ENCODE measurements at regions not wholly inside any gene's neighbourhood (a gene's known extent, or its start where the extent isn't known, plus 50 kb on each side); places are given as distances from the start of the nearest gene placed in this dataset.

GRCh38 chr6:170018422-170018935, 267.1 kb downstream of the ERMARD start:
- no peak overlapping the region for H3K27ac ChIP-seq (ENCODE audit: low read length)
- no peak for DNase-seq
- peaks cover 16% of the 10 kb centered on the region for H3K27me3 ChIP-seq (ENCODE audit: insufficient read depth, low read length, poor library complexity)
- no peak overlapping the region for H3K9ac ChIP-seq (ENCODE audit: low read depth, low read length)
- no peaks in the 10 kb centered on the region for H3K79me2 ChIP-seq (ENCODE audit: insufficient read depth, low read length)
- H4K20me1 ChIP-seq (ENCODE audit: insufficient read depth, low read length): no peaks in the 10 kb centered on the region
- H3K4me3 ChIP-seq (ENCODE audit: low read depth in 1 of 2, low read length in 2 of 2): no peak overlapping the region
- no peak overlapping the region for H2AFZ ChIP-seq (ENCODE audit: low read depth, low read length)
- no peak for ATAC-seq (ENCODE audit: insufficient read depth, low read depth)
- TF ChIP-seq EZH2 (IDR thresholded peaks at IDR 0.05; ENCODE audit: borderline replicate concordance, low read depth, low read length, severe bottlenecking) (no peak), CTCF (IDR thresholded peaks at IDR 0.05; ENCODE audit: borderline replicate concordance, extremely low read depth, low read length, poor library complexity, severe bottlenecking) (no peak)
- H3K36me3 ChIP-seq (ENCODE audit: insufficient read depth, low read length): no peaks in the 10 kb centered on the region
- H3K9me3 ChIP-seq (ENCODE audit: insufficient read depth, low read length, severe bottlenecking): no peaks in the 10 kb centered on the region
- H3K4me1 ChIP-seq (ENCODE audit: insufficient read depth, low read length): no peaks in the 10 kb centered on the region
- H3K4me2 ChIP-seq (ENCODE audit: insufficient read depth, low read length): no peak overlapping the region

- H3K79me2 ChIP-seq (ENCODE audit: insufficient read depth, low read length): no peaks in the 10 kb centered on the region
- H3K4me1 ChIP-seq (ENCODE audit: insufficient read depth, low read length): no peaks in the 10 kb centered on the region
- no peak overlapping the region for H3K27ac ChIP-seq (ENCODE audit: low read length)
- no peaks in the 10 kb centered on the region for H3K36me3 ChIP-seq (ENCODE audit: insufficient read depth, low read length)
- H2AFZ ChIP-seq (ENCODE audit: low read depth, low read length): no peak overlapping the region
- no peak overlapping the region for H3K9ac ChIP-seq (ENCODE audit: low read depth, low read length)
- H3K27me3 ChIP-seq (ENCODE audit: insufficient read depth, low read length, poor library complexity): peaks cover 16% of the 10 kb centered on the region
- no peak overlapping the region for H3K4me3 ChIP-seq (ENCODE audit: low read depth in 1 of 2, low read length in 2 of 2)
- no peak for DNase-seq
- TF ChIP-seq EZH2 (IDR thresholded peaks at IDR 0.05; ENCODE audit: borderline replicate concordance, low read depth, low read length, severe bottlenecking) (no peak), CTCF (IDR thresholded peaks at IDR 0.05; ENCODE audit: borderline replicate concordance, extremely low read depth, low read length, poor library complexity, severe bottlenecking) (no peak)
- no peaks in the 10 kb centered on the region for H4K20me1 ChIP-seq (ENCODE audit: insufficient read depth, low read length)
- ATAC-seq (ENCODE audit: insufficient read depth, low read depth): no peak
- no peaks in the 10 kb centered on the region for H3K9me3 ChIP-seq (ENCODE audit: insufficient read depth, low read length, severe bottlenecking)
- H3K4me2 ChIP-seq (ENCODE audit: insufficient read depth, low read length): no peak overlapping the region
Observed at GRCh38 chr6:170017603-170018320, 266.3 kb downstream of the ERMARD start.

- Histone ChIP-seq H3K9me3 (ENCODE audit: insufficient read depth, low read length, severe bottlenecking) (no peaks in the 10 kb centered on the region), H3K36me3 (ENCODE audit: insufficient read depth, low read length) (no peaks in the 10 kb centered on the region), H3K27ac (ENCODE audit: low read length) (no peak overlapping the region), H3K9ac (ENCODE audit: low read depth, low read length) (no peak overlapping the region), H3K79me2 (ENCODE audit: insufficient read depth, low read length) (no peaks in the 10 kb centered on the region), H3K4me2 (ENCODE audit: insufficient read depth, low read length) (no peak overlapping the region), H3K4me1 (ENCODE audit: insufficient read depth, low read length) (no peaks in the 10 kb centered on the region), H4K20me1 (ENCODE audit: insufficient read depth, low read length) (no peaks in the 10 kb centered on the region), H3K27me3 (ENCODE audit: insufficient read depth, low read length, poor library complexity) (peaks cover 24% of the 10 kb centered on the region), H3K4me3 (ENCODE audit: low read depth in 1 of 2, low read length in 2 of 2) (no peak overlapping the region), H2AFZ (ENCODE audit: low read depth, low read length) (no peak overlapping the region)
- DNase-seq (no peak), ATAC-seq (ENCODE audit: insufficient read depth, low read depth) (no peak)
- TF ChIP-seq CTCF (IDR thresholded peaks at IDR 0.05; ENCODE audit: borderline replicate concordance, extremely low read depth, low read length, poor library complexity, severe bottlenecking): no peak
- no peak for TF ChIP-seq EZH2 (IDR thresholded peaks at IDR 0.05; ENCODE audit: borderline replicate concordance, low read depth, low read length, severe bottlenecking)
Observed at GRCh38 chr6:170013815-170014214, 262.4 kb downstream of the ERMARD start.

Measured in DND-41 (cell line).